Loucy (cell line): ENCODE measurements at regions not wholly inside any gene's neighbourhood (a gene's known extent, or its start where the extent isn't known, plus 50 kb on each side); places are given as distances from the start of the nearest gene placed in this dataset.
"Not testable (repeated sequence)": the region's sequence is repeated elsewhere in the genome, so short reads cannot be mapped to it uniquely, and the experiment has no call there.

Experiments used
- H2AFZ ChIP-seq: fragments of 200-600 bp; sonication (generic); 2 replicates; pipeline ENCODE4 v1.6.0; 2016; ENCODE audit warnings: antibody characterized with exemption, mild to moderate bottlenecking, low read length, moderate library complexity
- H3F3A ChIP-seq: fragments of 200-600 bp; 2 replicates; pipeline ENCODE4 v1.6.0; 2016; ENCODE audit warnings: antibody characterized with exemption, low read depth, mild to moderate bottlenecking
- H3K27me3 ChIP-seq: fragments of 200-600 bp; sonication (generic); 2 replicates; pipeline ENCODE4 v1.6.1; 2014; ENCODE audit warnings: low read length, mild to moderate bottlenecking; ENCODE audit not compliant: insufficient read depth, poor library complexity, severe bottlenecking
- H3K36me3 ChIP-seq: fragments of 200-600 bp; sonication (generic); 2 replicates; pipeline ENCODE4 v1.6.1; 2016; ENCODE audit warnings: low read length; ENCODE audit not compliant: insufficient read depth
- H3K4me1 ChIP-seq: fragments of 200-600 bp; sonication (generic); 2 replicates; pipeline ENCODE4 v1.5.1; 2014; ENCODE audit warnings: low read length, mild to moderate bottlenecking; ENCODE audit not compliant: insufficient read depth, poor library complexity, severe bottlenecking
- H3K4me2 ChIP-seq: fragments of 200-600 bp; sonication (generic); 2 replicates; pipeline ENCODE4 v1.6.0; 2014; ENCODE audit warnings: antibody characterized with exemption, low read length, low read depth, mild to moderate bottlenecking; ENCODE audit not compliant: poor library complexity, severe bottlenecking
- H3K4me3 ChIP-seq: fragments of 200-600 bp; sonication (generic); 2 replicates; pipeline ENCODE4 v1.5.1; 2014; ENCODE audit warnings: low read length, mild to moderate bottlenecking, mixed read lengths; ENCODE audit not compliant: poor library complexity, severe bottlenecking
- H3K79me2 ChIP-seq: fragments of 200-600 bp; sonication (generic); 2 replicates; pipeline ENCODE4 v1.6.1; 2014; ENCODE audit warnings: low read length; ENCODE audit not compliant: insufficient read depth
- H3K9ac ChIP-seq: fragments of 200-600 bp; sonication (generic); 2 replicates; pipeline ENCODE4 v1.6.0; 2014; ENCODE audit warnings: mild to moderate bottlenecking, low read depth, low read length, moderate library complexity; ENCODE audit not compliant: poor library complexity, severe bottlenecking
- H3K9me2 ChIP-seq: fragments of 200-600 bp; sonication (generic); replicated peaks from 2 replicates; pipeline ENCODE4 v1.6.1; 2016; ENCODE audit warnings: low read depth, low read length, mixed read lengths
- H3K9me3 ChIP-seq: fragments of 200-600 bp; sonication (generic); 2 replicates; pipeline ENCODE4 v1.6.1; 2014; ENCODE audit warnings: mild to moderate bottlenecking, antibody characterized with exemption, low read length, low read depth; ENCODE audit not compliant: insufficient read depth
- H4K20me1 ChIP-seq: fragments of 200-600 bp; sonication (generic); 2 replicates; pipeline ENCODE4 v1.6.0; 2014; ENCODE audit warnings: antibody characterized with exemption, low read length, mild to moderate bottlenecking; ENCODE audit not compliant: insufficient read depth, poor library complexity, severe bottlenecking

DNA sequence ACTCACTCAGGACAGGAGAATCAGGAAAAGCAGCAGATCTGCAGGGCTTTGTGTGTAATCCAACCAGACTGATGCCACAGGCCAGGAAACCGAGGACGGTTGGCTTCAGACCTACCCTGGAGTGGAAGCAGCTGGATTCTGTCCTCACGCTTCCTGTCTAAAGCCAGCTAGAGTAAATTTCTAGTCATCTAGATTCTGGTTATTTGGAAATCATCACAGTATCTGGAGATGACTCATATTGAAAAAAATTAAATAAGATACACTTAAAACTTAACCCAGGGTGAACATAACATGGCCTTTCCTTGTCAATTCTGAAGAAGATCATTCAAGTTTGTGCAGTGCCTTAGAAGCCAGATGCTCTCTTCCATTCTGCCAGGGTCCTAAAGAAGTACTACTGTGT is 288.9 kb upstream of the PLGLB2 start:
- H3F3A ChIP-seq, H3K9me2 ChIP-seq, H3K4me3 ChIP-seq, H3K36me3 ChIP-seq, H3K4me2 ChIP-seq, H4K20me1 ChIP-seq, H3K79me2 ChIP-seq, H3K4me1 ChIP-seq, H3K9me3 ChIP-seq, H2AFZ ChIP-seq, H3K9ac ChIP-seq, H3K27me3 ChIP-seq: not testable (repeated sequence)

DNA sequence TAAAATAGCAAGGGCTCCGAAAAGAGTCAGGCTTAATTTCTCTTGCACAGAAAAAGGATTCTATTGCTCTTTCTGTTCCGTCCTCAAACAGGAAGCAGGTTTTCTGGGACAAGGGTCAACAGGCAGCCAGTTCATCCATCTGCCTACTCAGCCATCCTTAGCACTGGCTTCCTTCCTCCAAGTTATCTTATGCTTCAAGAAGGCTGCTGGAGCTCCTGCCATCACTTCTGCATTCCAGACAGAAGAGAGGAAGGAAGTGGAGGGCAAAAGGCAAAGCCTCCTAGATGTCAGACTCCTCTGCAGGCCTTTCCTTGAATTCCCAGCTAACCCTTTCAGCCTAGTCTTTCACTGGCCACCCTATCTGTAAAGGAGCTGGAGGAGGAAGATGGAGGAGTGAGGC is 287.8 kb upstream of the PLGLB2 start:
- H3K9me3 ChIP-seq, H3K9me2 ChIP-seq, H2AFZ ChIP-seq, H4K20me1 ChIP-seq, H3K36me3 ChIP-seq, H3K9ac ChIP-seq, H3K4me3 ChIP-seq, H3F3A ChIP-seq, H3K79me2 ChIP-seq, H3K27me3 ChIP-seq, H3K4me2 ChIP-seq, H3K4me1 ChIP-seq: not testable (repeated sequence)

DNA sequence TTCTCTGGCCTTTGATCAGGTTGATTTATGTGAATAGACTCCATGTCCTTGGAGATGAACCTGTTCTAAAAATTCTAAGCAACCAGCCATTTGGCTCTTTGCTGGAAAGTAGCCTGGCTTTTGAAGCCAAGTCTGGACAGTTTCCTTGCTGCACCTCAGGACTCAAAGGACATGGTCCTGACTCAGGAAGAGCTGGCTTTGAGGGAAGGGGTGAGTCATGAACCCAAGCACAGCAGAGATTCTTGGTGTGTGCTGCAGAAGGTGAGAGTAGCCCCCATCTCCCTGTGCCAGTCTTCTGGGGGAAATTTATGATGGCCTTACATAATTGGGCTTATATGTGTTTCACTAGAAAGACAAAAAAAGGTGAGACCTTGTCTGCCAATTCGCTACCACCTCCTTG is 287.2 kb upstream of the PLGLB2 start:
- not testable (repeated sequence) for H3K4me2 ChIP-seq, H3K9ac ChIP-seq, H3K79me2 ChIP-seq, H3K9me3 ChIP-seq, H3K4me1 ChIP-seq, H4K20me1 ChIP-seq, H3F3A ChIP-seq, H3K4me3 ChIP-seq, H3K27me3 ChIP-seq, H2AFZ ChIP-seq, H3K36me3 ChIP-seq, H3K9me2 ChIP-seq

DNA sequence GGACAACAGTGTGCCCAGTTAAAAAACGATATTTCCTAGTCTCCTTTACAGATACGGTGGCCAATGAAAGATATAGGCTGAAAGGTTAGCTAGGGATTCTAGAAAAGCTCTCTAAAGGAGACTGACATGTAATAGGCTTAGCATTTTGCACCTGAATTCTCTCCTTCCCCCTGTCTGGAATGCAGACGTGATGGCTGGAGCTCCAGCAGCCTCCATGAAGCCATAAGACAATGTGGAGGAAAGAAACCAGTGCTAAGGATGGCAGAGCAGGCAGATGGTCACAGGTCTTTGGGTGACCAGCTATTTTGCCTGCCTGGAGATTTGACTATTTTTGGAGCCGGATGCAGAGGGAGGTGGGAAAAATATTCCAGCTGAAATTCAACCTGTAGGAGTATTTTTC is 286.2 kb upstream of the PLGLB2 start:
- H3K36me3 ChIP-seq, H3K9me2 ChIP-seq, H3K9me3 ChIP-seq, H3K4me2 ChIP-seq, H3K4me3 ChIP-seq, H3K9ac ChIP-seq, H3K27me3 ChIP-seq, H3F3A ChIP-seq, H3K4me1 ChIP-seq, H3K79me2 ChIP-seq, H4K20me1 ChIP-seq, H2AFZ ChIP-seq: not testable (repeated sequence)

DNA sequence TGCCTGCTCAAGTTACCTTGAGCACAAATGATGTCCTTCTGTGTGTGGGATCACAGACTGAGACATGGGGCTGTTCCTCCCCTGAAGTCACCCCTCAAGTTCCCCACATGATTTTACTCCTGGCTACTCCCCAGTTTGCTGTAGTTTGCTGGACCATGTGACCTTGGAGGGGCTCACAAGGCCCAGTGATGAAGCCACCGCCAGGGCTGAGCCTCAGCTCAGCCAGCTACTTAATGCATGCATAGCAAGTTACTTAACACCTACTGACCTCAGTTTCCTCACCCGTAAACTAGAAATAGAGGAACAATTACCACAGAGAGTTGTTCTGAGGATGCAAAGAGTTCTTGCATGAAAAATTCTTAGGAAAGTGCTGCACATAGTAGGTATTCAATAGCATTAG is 283.7 kb upstream of the PLGLB2 start:
- not testable (repeated sequence) for H3K79me2 ChIP-seq, H3K4me3 ChIP-seq, H3K9me3 ChIP-seq, H3K4me1 ChIP-seq, H3K9ac ChIP-seq, H3K27me3 ChIP-seq, H3K4me2 ChIP-seq, H3K36me3 ChIP-seq, H4K20me1 ChIP-seq, H3K9me2 ChIP-seq, H2AFZ ChIP-seq, H3F3A ChIP-seq

DNA sequence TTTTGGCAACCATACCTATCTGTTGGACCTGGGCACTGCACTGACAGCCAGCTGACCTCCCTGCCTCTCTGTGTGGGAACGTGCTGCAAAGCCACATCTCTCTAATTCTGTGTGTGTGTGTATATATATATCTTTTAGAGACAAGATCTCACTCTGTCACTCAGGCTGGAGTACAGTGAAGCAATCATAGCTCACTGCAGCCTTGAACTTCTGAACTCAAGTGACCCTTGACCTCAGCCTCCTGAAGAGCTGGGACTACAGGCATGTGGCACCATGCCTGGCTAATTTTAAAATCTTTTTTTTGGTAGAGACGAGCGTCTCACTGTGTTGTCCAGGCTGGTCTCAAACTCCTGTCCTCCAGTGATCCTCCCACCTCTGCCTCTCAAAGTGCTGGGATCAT is 282.2 kb upstream of the PLGLB2 start:
- H3K36me3 ChIP-seq, H3K27me3 ChIP-seq, H3K9me2 ChIP-seq, H3K79me2 ChIP-seq, H3K4me1 ChIP-seq, H3K4me3 ChIP-seq, H3K9ac ChIP-seq, H3K9me3 ChIP-seq, H3K4me2 ChIP-seq, H4K20me1 ChIP-seq, H3F3A ChIP-seq, H2AFZ ChIP-seq: not testable (repeated sequence)
